NCI-H146 treated with DMSO at 0.1 percent for 48 hours (cell line): ENCODE measurements at regions not wholly inside any gene's neighbourhood (a gene's known extent, or its start where the extent isn't known, plus 50 kb on each side); places are given as distances from the start of the nearest gene placed in this dataset.
"Not testable (repeated sequence)": the region's sequence is repeated elsewhere in the genome, so short reads cannot be mapped to it uniquely, and the experiment has no call there.

Experiments
- DNase-seq: peaks from one replicate; lab custom pipeline; 2025; ENCODE audit not compliant: unreplicated experiment; lab: John Stamatoyannopoulos, UW

DNA sequence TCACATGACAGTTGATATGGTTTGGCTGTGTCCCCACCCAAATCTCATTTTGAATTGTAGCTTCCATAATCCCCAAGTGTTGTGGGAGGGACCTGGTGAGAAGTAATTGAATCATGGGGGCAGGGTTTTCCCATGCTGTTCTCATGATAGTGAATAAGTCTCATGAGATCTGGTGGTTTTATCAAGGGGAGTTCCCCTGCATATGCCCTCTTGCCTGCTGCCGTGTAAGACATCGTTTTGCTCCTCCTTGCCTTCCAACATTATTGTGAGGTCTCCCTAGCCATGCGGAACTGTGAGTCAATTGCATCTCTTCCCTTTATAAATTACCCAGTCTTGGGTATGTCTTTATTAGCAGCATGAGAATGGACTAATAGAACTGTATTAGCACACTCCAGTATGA is 382.4 kb upstream of the PODXL start:
- DNase-seq = not testable (repeated sequence)

DNA sequence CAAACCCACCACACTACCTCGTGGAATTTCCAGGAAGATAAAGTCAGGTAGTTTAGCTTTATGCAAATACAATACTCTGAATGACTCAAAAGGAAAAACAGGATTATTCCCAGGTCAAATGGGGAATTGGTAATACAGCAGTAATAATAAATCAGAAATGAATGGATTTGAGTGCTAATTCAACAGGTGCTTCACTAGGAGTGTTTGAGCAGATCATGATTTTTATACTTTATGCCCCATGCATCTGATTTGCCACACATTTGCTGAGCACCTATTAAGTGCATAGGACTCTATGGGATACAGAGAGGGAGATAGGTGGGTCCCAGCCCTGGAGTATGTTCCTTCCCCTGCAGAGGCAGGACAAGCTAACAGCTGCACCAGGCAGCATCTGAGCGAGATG is 381.4 kb upstream of the PODXL start:
- no peak for DNase-seq

DNA sequence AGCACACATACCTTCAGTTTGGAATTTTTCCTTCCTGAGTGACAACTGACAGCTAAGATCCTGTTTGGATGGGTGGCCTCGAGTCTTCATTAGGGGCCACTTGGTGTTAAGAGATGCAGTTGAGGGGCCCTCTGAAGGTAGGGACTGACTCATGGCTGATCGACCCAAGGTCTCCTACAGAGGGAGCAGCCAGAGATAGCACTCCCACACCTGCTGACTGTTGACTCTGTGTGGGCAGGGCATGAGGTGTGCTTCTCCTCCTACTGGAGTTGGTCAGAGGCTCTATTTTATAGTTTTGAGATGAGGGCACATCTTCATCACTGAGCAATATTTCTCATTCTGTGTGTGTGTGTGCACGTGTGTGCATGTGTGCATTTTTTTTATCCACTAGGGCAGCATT is 378.8 kb upstream of the PODXL start:
- DNase-seq = no peak

DNA sequence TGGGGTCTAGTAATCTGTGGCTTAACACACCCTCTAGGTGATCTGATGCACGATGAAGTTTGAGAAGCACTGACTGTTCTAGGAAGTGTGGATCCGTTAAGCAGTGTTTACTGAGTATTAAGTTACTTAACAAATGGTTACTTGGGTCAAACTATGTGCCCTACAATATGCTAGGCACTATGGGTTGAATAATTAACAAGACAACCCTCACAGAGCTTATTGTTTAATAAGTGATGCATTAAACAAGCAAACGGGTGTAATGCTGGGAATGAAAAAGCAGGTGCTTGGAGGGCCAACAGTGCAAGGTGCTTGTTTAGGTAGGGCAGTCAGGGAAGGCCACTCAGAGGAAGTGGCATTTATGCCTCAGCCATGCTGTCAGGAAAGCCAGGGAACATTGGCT is 378.0 kb upstream of the PODXL start:
- DNase-seq = no peak

DNA sequence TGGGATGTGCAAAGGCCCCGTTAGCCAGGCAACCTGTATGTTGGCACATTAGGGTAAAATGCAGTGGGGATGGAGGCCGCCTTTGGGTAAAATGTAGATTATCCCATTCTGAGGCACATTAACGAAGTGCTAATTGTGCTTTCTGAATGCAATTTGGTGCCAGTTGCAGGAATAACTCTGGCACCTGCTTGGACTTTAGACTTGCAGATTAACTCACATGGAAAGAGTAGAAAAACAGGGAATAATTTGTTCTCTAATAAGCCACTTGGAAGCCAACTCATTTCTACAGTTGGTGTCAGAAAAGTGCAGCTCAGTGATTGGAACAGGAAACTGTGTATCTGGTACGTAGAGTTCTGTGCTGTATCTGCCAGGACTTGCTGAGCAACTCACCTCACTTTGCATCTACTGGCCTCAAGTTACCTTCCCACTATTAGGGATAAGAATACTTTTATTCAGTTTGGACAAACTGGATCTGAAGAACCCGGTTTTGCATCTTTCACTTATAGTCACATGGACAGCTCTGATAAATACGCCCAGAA is 377.4 kb upstream of the PODXL start:
- no peak for DNase-seq

DNA sequence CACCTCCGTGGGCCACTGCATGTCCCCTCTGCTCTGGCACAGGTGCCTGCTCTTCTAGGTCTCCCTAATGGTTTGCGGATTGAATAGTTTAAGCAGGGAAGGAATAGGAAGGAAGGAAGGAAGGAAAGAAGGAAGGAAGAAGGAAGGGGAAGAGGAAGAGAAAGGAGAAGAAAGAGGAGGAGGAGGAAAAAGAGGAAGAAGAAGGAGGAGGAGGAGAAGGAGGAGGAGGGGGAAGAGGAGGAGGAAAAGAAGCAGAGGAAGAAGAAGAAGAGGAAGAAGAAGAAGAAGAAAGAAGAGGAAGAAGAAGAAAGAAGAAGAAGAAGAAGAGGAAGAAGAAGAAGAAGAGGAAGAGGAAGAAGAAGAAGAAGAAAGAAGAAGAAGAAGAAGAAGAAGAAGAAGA is 376.8 kb upstream of the PODXL start:
- DNase-seq = not testable (repeated sequence)

DNA sequence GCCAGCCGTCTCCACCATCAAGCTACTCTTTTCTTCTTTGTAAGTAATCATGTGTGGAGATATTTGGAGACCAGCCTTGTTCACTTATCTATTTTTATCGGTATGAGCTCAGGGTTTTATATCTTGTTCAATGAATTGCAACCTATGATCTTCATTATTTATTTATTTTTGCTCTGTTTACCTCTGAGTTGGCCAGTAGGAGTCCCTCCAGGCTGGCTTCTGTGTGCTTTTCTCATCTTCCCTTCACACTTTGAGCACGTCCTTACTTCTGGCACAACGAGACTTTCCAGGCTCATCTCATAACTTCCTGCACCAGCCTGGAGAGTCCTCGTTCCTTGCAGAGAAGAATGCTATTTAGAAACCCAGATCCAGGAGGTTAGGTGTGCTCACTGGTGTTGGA is 375.8 kb upstream of the PODXL start:
- no peak for DNase-seq

DNA sequence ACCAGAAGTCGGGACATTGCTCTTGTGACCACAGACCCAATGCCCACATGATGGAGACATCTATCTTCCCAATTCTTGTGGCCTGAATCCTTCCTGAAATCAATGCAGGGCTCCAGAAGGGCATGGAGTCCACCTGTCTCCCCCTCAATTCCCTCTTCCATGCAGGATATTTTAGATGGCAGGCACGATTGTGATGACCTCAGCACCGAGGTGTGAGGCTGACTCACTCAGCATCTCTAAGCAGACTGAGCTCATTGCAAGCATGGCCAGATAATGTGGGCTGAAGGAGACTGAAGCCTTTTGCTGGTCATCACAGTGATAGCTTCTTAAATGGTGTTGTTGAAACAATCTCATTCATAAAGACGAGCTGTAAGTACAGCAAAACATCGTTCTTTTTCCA is 374.9 kb upstream of the PODXL start:
- DNase-seq = no peak

DNA sequence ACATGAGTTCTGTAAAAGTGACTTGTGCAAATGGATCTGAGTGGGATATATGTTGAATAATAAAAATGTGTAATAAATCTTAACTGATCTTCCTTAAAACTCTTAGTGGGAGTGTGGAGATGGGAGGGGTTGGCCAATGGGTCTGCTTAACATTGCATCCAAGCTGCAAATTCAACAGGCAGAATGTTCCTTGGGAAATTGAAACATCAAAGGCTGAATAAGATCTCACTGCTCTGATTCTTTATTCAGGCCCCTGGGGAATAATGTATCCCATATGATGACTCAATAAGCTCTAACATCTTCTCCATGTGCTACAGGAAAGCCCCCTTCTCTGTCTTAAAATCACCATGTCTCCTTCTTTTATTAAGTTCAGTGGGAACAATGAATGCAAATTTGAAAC is 373.2 kb upstream of the PODXL start:
- no peak for DNase-seq

DNA sequence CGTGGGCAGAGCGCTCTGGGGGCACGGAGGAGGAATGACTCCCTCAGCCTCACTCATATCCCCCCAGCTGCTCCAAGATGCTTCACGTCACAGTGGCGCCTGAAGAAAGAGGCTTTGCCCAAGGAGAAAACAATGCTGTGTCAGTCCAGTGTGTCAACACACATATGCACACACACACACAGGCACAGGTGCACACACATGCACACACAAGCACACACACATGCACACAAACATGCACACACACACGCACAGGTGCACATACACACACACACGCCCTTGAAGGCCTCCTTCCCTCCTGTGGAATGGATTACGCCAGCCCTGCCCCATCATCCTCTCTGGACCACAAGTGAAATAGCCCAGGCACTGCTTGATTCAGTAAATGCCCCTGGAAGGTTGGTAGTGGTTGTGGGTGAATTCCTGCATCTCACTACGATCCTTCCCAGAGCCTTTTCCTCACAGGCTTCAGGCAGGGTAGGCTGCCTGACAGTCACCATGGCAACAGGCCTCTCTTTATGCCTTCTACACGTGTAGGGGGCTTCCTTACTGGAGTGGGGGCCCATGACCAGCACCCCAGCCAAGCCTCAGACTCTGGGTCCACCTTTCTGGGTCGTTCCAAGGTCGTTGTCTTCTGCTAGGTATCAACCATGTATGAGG is 371.5 kb upstream of the PODXL start:
- DNase-seq = no peak

DNA sequence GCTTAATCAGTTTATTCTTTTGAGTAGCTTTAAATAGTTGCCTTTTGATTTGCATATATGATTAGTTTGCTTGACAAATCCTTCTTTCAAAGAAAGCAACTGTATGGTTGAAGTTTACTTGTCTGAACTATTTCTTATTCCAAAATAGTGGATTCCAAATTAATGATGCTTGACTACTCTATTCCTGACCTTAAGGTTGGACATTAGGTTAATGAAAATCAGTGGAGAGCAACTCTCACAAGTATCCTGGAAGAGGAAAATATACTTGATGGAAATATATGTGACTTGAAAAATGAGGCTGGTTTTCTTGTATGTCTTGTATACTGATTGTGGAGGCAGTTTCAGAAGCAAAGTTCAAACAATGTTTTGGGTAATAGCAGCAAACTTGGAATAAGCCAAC is 369.2 kb upstream of the PODXL start:
- DNase-seq = no peak

DNA sequence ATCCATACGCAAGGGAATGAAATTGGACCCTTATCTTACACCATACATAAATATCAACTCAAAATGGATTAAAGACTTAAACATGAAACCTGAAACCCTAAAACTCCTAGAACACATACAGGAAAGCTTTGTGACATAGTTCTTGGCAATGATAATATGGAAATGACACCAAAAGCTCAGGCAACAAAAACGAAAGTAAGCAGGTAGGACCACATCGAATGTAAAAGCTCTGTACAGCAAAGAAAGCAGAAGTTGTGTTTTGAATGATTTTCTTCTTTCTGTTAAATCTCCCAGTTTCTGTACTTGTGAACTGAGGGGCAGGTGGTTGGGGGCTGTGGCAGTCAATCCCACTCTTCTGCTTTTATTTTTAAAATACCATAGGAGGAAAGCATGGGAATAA is 368.4 kb upstream of the PODXL start:
- no peak for DNase-seq

DNA sequence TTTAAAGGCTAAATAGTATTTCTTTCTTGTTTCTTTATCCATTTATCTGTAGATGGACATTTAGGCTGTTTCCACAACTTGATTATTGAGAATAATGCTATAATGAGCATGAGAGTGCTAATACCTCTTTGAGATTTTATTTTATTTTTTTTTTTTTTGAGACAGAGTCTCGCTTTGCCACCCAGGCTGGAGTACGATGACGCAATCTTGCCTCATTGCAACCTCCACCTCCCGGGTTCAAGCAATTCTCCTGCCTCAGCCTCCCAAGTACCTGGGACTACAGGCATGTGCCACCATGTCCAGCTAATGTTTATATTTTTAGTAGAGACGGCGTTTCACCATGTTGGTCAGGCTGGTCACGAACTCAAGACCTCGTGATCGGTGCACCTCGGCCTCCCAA is 366.5 kb upstream of the PODXL start:
- DNase-seq = not testable (repeated sequence)

DNA sequence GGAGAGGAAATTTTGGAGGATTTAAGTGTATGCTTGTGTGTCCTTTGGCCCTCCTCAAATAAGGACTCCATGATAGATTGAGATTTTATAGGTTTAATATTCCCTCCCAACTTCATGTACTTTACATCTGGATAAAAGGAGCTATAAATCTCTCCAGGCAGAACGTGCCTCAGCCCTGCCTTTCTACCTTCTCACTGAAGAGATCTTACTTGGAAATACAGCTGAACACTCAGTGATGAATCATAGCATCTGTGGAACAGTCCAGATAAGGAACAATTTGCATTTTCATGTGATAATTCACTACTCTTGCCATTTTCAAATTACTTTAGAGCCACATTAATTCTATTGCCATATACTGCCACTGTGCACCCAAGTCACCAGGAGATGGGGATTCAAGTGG is 364.6 kb upstream of the PODXL start:
- DNase-seq = no peak

DNA sequence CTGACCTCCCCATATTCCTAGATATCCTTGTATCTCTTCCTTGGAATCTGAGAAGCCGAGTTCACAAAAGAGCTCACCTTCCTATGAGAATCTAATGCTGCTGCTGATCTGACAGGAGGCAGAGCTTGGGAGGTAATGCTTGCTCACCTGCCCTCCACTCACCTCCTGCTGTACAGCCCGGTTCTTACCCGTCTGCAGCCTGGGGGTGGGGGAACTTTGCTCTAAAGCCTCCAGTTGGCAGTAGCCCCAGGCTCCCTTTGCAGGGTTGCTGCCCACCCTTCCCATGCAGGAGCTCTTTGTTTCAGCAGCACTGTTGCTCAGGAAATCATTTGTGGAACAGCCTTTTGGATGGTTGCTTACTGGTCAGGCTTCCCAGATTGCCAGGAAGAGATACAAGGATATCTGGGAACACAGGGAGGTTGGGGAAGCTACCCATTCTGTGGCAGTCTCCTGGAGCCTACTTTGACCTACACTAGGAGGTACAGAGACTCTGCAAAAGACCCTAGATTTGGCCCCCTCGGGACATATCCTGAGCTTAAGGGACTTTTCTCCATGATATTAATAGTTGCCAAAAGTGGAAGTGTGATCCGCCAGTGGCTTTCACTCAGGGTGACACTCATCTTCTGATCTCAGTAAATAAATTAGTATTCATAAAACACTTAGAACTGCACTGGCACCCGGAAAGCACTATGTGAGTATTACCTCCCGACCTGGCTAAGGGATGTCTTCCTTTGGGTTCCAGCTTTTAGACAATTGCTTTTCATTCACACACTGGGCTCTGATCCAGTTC is 363.7 kb upstream of the PODXL start:
- DNase-seq = no peak

DNA sequence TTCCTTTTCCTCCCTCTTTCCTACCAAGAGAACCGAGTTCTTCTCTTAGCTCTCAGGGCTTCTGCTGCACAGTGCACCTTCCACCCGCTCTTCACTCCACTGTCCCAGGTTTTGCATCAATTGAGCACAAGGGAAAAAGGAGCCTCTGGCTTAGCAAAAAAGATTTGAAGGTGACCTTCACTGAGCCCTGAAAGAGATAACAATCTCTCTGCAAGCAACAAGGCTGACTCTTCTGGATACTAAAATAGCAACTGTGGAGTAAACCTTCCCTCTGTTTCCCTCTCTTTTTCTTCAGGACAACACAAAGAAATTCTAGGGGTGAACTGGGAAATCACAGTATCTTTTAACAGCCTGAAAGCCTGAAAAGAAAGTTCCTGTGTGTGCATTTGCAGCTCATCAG is 354.7 kb upstream of the PODXL start:
- no peak for DNase-seq

DNA sequence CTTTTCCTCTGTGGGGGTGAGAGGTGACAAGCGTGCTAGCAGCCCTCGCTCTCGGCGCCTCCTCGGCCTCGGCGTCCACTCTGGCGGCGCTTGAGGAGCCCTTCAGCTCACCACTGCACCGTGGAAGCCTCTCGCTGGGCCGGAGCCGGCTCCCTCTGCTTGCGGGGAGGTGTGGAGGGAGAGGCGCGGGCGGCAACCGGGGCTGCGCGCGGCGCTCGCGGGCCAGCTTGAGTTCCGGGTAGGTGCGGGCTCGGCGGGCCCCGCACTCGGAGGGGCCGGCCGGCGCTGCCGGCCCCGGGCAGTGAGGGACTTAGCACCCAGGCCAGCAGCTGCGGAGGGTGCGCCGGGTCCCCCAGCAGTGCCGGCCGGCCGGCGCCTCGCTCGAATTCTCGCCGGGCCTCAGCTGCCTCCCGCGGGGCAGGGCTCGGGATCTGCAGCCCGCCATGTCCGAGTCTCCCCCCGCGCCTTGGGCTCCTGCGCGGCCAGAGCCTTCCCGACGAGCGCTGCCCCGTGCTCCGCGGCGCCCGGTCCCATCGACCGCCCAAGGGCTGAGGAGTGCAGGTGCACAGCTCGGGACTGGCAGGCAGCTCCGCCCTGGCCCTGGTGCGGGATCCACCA is 352.8 kb upstream of the PODXL start:
- no peak for DNase-seq

DNA sequence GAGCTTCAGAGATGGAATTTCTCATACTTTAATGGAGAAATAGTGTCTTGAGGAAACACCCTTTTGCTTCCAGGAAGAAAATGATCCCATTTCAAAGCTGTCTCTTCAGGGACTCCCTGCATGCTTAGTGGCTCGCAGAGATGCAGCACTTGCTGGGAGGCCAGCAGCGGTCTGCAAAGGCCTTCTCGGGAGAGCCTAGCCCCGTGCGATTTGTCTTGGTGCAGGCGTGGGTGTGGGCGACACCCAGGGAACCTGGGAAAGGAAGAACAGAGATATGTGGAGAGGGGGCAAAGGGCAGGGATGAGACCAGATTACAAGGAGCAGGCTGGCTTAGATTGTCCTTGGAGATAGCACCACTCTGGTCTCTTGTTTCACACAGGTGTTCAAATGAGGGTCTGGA is 352.3 kb upstream of the PODXL start:
- no peak for DNase-seq

DNA sequence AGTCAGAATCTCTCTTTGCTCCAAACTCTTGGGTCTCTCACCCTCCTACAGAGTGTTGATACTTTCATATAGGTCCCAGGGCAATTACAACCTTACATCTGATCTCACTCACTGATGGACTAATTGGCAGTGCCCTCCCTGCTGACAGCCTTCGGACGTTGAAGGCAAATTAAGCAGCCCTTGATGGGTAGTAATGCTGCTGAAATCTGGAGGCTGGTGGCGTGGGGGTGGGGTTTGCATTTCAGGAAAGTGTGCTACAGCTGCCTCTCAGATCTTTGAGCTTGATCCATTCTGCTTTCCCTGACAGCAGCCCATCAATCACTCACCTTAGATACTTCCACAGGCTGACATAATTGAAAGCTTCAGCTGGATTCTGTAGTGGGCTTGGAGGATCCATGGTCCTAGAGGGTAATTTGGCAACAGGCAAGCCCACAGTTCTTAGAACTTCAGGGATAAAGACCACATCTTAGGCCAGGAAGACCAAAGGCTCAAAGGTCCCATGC is 349.1 kb upstream of the PODXL start:
- no peak for DNase-seq

DNA sequence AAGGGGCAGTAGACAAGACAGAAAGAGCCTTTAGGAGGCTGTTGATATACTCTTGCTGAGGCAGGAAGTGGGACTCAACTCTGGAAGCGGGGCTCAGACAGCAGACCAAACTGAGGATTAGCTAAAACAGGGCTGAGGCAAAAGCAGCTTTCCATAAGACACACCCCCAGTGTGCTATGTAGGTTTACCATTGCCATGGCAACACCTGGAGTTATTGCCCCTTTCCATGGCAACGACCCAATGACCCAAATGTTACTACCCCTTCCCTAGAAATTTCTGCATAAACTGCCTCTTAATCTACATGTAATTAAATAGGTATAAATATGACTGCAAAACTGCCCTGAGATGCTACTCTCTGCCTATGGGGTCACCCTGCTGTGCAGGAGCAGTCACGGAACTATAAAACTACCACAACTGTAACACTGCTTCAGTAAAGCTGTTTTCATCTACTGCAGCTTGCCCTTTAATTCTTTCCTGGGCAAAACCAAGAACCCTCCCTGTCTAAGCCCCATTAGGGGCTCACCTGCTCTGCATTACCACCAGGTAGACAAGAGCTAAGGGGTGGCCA is 348.4 kb upstream of the PODXL start:
- no peak for DNase-seq

DNA sequence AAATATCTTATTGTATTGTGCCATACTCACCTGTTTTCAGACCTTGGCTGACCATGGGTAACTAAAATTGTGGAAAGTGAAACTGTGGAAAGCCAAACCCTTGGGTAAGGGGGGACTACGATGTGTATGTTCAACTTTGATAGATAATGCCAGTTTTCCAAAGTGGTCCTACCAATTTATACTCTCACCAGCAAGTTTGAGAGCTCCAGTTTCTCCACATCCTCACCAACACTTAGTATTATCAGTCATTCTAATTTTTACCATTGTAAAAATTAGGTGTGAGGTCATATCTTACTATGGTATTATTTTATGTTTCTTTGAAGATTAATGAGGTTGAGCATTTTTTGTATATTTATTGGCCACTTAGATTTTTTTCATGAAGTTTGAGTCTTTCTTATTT is 346.9 kb upstream of the PODXL start:
- DNase-seq = no peak
